Astrocyte (in vitro differentiated cells and primary cell): ENCODE measurements at regions not wholly inside any gene's neighbourhood (a gene's known extent, or its start where the extent isn't known, plus 50 kb on each side); places are given as distances from the start of the nearest gene placed in this dataset.

Experiments
- DNase-seq: peaks from one replicate; pipeline ENCODE4 v3.0.0-alpha.2; 2010; ENCODE audit warnings: low read depth
- FAIRE-seq: peaks from 2 replicates; lab custom pipeline; 2011; peaks lifted over from hg19 to GRCh38; lab: Jason Lieb, UNC
- H2AFZ ChIP-seq: 2 replicates; pipeline ENCODE4 v1.6.0; 2012; ENCODE audit warnings: low read depth, low read length, inconsistent platforms
- H3K27ac ChIP-seq: 2 replicates; pipeline ENCODE4 v1.5.1; 2011; ENCODE audit warnings: low read depth, low read length, inconsistent platforms
- H3K27me3 ChIP-seq: 2 replicates; pipeline ENCODE4 v1.6.0; 2011; ENCODE audit warnings: low read length, inconsistent platforms; ENCODE audit not compliant: insufficient read depth
- H3K36me3 ChIP-seq: 2 replicates; pipeline ENCODE4 v1.5.1; 2011; ENCODE audit warnings: low read length, inconsistent platforms; ENCODE audit not compliant: insufficient read depth
- H3K4me1 ChIP-seq: 2 replicates; pipeline ENCODE4 v1.5.1; 2011; ENCODE audit warnings: low read length, inconsistent platforms; ENCODE audit not compliant: insufficient read depth
- H3K4me2 ChIP-seq: 2 replicates; pipeline ENCODE4 v1.6.0; 2012; ENCODE audit warnings: low read length, inconsistent platforms
- H3K4me3 ChIP-seq: 2 replicates; pipeline ENCODE4 v1.5.1; 2011; ENCODE audit warnings: low read depth, mild to moderate bottlenecking, low read length, inconsistent platforms; ENCODE audit not compliant: insufficient read depth
- H3K79me2 ChIP-seq: 2 replicates; pipeline ENCODE4 v1.6.0; 2012; ENCODE audit warnings: mild to moderate bottlenecking, low read length, inconsistent platforms; ENCODE audit not compliant: insufficient read depth
- H3K9ac ChIP-seq: 2 replicates; pipeline ENCODE4 v1.6.0; 2012; ENCODE audit warnings: mild to moderate bottlenecking, low read length, inconsistent platforms
- H3K9me3 ChIP-seq: 2 replicates; pipeline ENCODE4 v1.5.1; 2012; ENCODE audit warnings: low read depth, mild to moderate bottlenecking, low read length, inconsistent platforms; ENCODE audit not compliant: insufficient read depth
- H4K20me1 ChIP-seq: 2 replicates; pipeline ENCODE4 v1.6.0; 2012; ENCODE audit warnings: low read length, inconsistent platforms; ENCODE audit not compliant: insufficient read depth
- H3K27ac Mint-ChIP-seq: one replicate; pipeline ENCODE4 v1.8.0; 2021; ENCODE audit warnings: mild to moderate bottlenecking, mixed read lengths; ENCODE audit not compliant: unreplicated experiment
- H3K27me3 Mint-ChIP-seq: one replicate; pipeline ENCODE4 v1.8.0; 2021; ENCODE audit warnings: low read depth, mixed read lengths; ENCODE audit not compliant: unreplicated experiment
- H3K36me3 Mint-ChIP-seq: one replicate; pipeline ENCODE4 v1.8.0; 2021; ENCODE audit warnings: low read depth, mixed read lengths; ENCODE audit not compliant: unreplicated experiment
- H3K4me1 Mint-ChIP-seq: one replicate; pipeline ENCODE4 v1.8.0; 2021; ENCODE audit warnings: low read depth, mixed read lengths; ENCODE audit not compliant: unreplicated experiment
- H3K4me3 Mint-ChIP-seq: one replicate; pipeline ENCODE4 v1.8.0; 2021; ENCODE audit warnings: mild to moderate bottlenecking, moderate library complexity, mixed read lengths; ENCODE audit not compliant: unreplicated experiment
- H3K9me3 Mint-ChIP-seq: one replicate; pipeline ENCODE4 v1.8.0; 2021; ENCODE audit warnings: mild to moderate bottlenecking, mixed read lengths; ENCODE audit not compliant: unreplicated experiment
- CTCF ChIP-seq: IDR thresholded peaks from 2 replicates; pipeline ENCODE4 v1.5.1; 2011; ENCODE audit warnings: low read depth, mild to moderate bottlenecking, inconsistent platforms, low read length, moderate library complexity; ENCODE audit not compliant: insufficient read depth
- EZH2 ChIP-seq: IDR thresholded peaks from 2 replicates; pipeline ENCODE4 v1.6.1; 2012; ENCODE audit warnings: mild to moderate bottlenecking, low read length, inconsistent platforms; ENCODE audit not compliant: insufficient read depth

GRCh38 chr9:129442803-129443511, 177.9 kb downstream of the C9orf50 start:
- Histone ChIP-seq H3K4me2 (no peak overlapping the region), H3K27ac (no peak overlapping the region), H3K4me3 (no peak overlapping the region), H3K4me1 (peaks cover 3% of the 10 kb centered on the region), H2AFZ (no peak overlapping the region), H3K36me3 (no peaks in the 10 kb centered on the region), H4K20me1 (no peaks in the 10 kb centered on the region), H3K9me3 (no peaks in the 10 kb centered on the region), H3K27me3 (peaks cover 6% of the 10 kb centered on the region), H3K9ac (no peak overlapping the region), H3K79me2 (no peaks in the 10 kb centered on the region)
- FAIRE-seq (no peak), DNase-seq (no peak)
- Mint-ChIP-seq H3K27me3 (peaks cover 48% of the 10 kb centered on the region), H3K4me1 (no peaks in the 10 kb centered on the region), H3K36me3 (peaks cover 4% of the 10 kb centered on the region), H3K9me3 (peaks cover 7% of the 10 kb centered on the region), H3K4me3 (no peak overlapping the region), H3K27ac (no peak overlapping the region)
- TF ChIP-seq CTCF (no peak), EZH2 (no peak)

GRCh38 chr9:129441852-129442251, 179.0 kb downstream of the C9orf50 start:
- H3K27ac Mint-ChIP-seq, result no peak overlapping the region
- H3K79me2 ChIP-seq, result no peaks in the 10 kb centered on the region
- no peak overlapping the region for H2AFZ ChIP-seq
- TF ChIP-seq EZH2 (no peak), CTCF (no peak)
- H4K20me1 ChIP-seq, result no peaks in the 10 kb centered on the region
- peaks cover 6% of the 10 kb centered on the region for H3K27me3 ChIP-seq
- no peak overlapping the region for H3K4me3 Mint-ChIP-seq
- no peak for FAIRE-seq
- H3K27ac ChIP-seq, result no peak overlapping the region
- H3K4me3 ChIP-seq, result no peak overlapping the region
- no peak overlapping the region for H3K9ac ChIP-seq
- DNase-seq, result no peak
- H3K36me3 Mint-ChIP-seq, result peaks cover 4% of the 10 kb centered on the region
- peaks cover 49% of the 10 kb centered on the region for H3K27me3 Mint-ChIP-seq
- H3K4me1 Mint-ChIP-seq, result peaks cover under 1% of the 10 kb centered on the region
- no peak overlapping the region for H3K4me2 ChIP-seq
- peaks cover 12% of the 10 kb centered on the region for H3K4me1 ChIP-seq
- peaks cover 7% of the 10 kb centered on the region for H3K9me3 Mint-ChIP-seq
- no peaks in the 10 kb centered on the region for H3K36me3 ChIP-seq
- H3K9me3 ChIP-seq, result no peaks in the 10 kb centered on the region
